Liver (tissue), 8 donors: ENCODE measurements at regions not wholly inside any gene's neighbourhood (a gene's known extent, or its start where the extent isn't known, plus 50 kb on each side); places are given as distances from the start of the nearest gene placed in this dataset.

ENCODE experiments used
- DNase-seq: peaks from one replicate; pipeline ENCODE4 v3.0.0-alpha.2; 2017; ENCODE audit warnings: low spot score
- H3K27ac ChIP-seq, 2 donors: one replicate each; pipeline ENCODE4 v1.7.0; 2013; ENCODE audit warnings: inconsistent platforms in 2 of 2, low read length in 2 of 2, control low read depth in 1 of 2, low read depth in 1 of 2, mild to moderate bottlenecking in 1 of 2
- H3K27me3 ChIP-seq, 4 donors: one replicate each; pipeline versions ENCODE4 v1.6.1 to v1.7.0; 2013; ENCODE audit warnings: low read length in 3 of 4, inconsistent platforms in 1 of 4, mild to moderate bottlenecking in 1 of 4, moderate library complexity in 1 of 4; ENCODE audit not compliant: control insufficient read depth in 4 of 4, insufficient read depth in 4 of 4
- H3K36me3 ChIP-seq, 4 donors: one replicate each; pipeline versions ENCODE4 v1.6.1 to v1.7.0; 2013; ENCODE audit warnings: low read length in 3 of 4, mild to moderate bottlenecking in 3 of 4, low read depth in 1 of 4, moderate library complexity in 1 of 4; ENCODE audit not compliant: control insufficient read depth in 4 of 4, insufficient read depth in 3 of 4
- H3K4me1 ChIP-seq, 4 donors: one replicate each; pipeline versions ENCODE4 v1.6.1 to v1.7.0; 2013; ENCODE audit warnings: low read length in 3 of 4, mild to moderate bottlenecking in 3 of 4, moderate library complexity in 1 of 4; ENCODE audit not compliant: control insufficient read depth in 4 of 4, insufficient read depth in 4 of 4
- H3K4me3 ChIP-seq, 3 donors: one replicate each; pipeline versions ENCODE4 v1.6.1 to v1.7.0; 2013; ENCODE audit warnings: low read length in 3 of 3, control low read depth in 1 of 3, low read depth in 1 of 3, mild to moderate bottlenecking in 1 of 3
- H3K9ac ChIP-seq, 2 donors: one replicate each; pipeline ENCODE4 v1.7.0; 2013; ENCODE audit warnings: low read length in 2 of 2, mild to moderate bottlenecking in 2 of 2, moderate library complexity in 2 of 2, control low read depth in 1 of 2, low read depth in 1 of 2
- H3K9me3 ChIP-seq, 4 donors: one replicate each; pipeline versions ENCODE4 v1.6.1 to v1.7.0; 2013; ENCODE audit warnings: low read length in 3 of 4; ENCODE audit not compliant: control insufficient read depth in 4 of 4
- EGR1 ChIP-seq, 2 donors: IDR thresholded peaks; 2 replicates each; pipeline ENCODE4 v1.6.1; 2016 to 2018; ENCODE audit warnings: antibody characterized with exemption in 2 of 2, low read depth in 2 of 2
- FOXA2 ChIP-seq: IDR thresholded peaks from 2 replicates; pipeline ENCODE4 v1.6.1; 2016; ENCODE audit warnings: antibody characterized with exemption
- GABPA ChIP-seq, 2 donors: IDR thresholded peaks in 1 of 2; conservative IDR thresholded peaks in 1 of 2; 2 replicates each; pipeline ENCODE4 v1.6.1; 2016; ENCODE audit warnings: antibody characterized with exemption in 2 of 2, mild to moderate bottlenecking in 1 of 2, moderate library complexity in 1 of 2
- HNF4A ChIP-seq, 2 donors: conservative IDR thresholded peaks; 2 replicates each; pipeline ENCODE4 v1.6.1; 2016; ENCODE audit warnings: antibody characterized with exemption in 2 of 2, mild to moderate bottlenecking in 2 of 2
- HNF4G ChIP-seq: IDR thresholded peaks from 2 replicates; pipeline ENCODE4 v1.6.1; 2016; ENCODE audit warnings: antibody characterized with exemption
- JUND ChIP-seq, 2 donors: IDR thresholded peaks; 2 replicates each; pipeline ENCODE4 v1.6.1; 2016; ENCODE audit warnings: antibody characterized with exemption in 2 of 2
- NR2F2 ChIP-seq: IDR thresholded peaks from 2 replicates; pipeline ENCODE4 v1.6.1; 2016; ENCODE audit warnings: antibody characterized with exemption
- RAD21 ChIP-seq, 2 donors: IDR thresholded peaks; 2 replicates each; pipeline ENCODE4 v1.6.1; 2016; ENCODE audit warnings: antibody characterized with exemption in 2 of 2, mild to moderate bottlenecking in 2 of 2
- RXRA ChIP-seq, 2 donors: IDR thresholded peaks; 2 replicates each; pipeline ENCODE4 v1.6.1; 2017 to 2018; ENCODE audit warnings: antibody characterized with exemption in 2 of 2, mild to moderate bottlenecking in 1 of 2
- SP1 ChIP-seq: IDR thresholded peaks from 2 replicates; pipeline ENCODE4 v1.6.1; 2018; ENCODE audit warnings: antibody characterized with exemption, mild to moderate bottlenecking
- TAF1 ChIP-seq: conservative IDR thresholded peaks from 2 replicates; pipeline ENCODE4 v1.6.1; 2016; ENCODE audit warnings: antibody characterized with exemption, mild to moderate bottlenecking
- YY1 ChIP-seq: IDR thresholded peaks from 2 replicates; pipeline ENCODE4 v1.6.1; 2016; ENCODE audit warnings: antibody characterized with exemption, mild to moderate bottlenecking
- ZBTB33 ChIP-seq: IDR thresholded peaks from 2 replicates; pipeline ENCODE4 v1.6.1; 2016; ENCODE audit warnings: antibody characterized with exemption
- WGBS: extraction: QIAGEN DNeasy Blood & Tissue Kit; methylation state at CpG from one replicate; pipeline ENCODE4 v1.1.7; 2013; 5-methylcytosine and 5-hydroxymethylcytosine counted together
- TF ChIP-seq, protein P1 (sequence below): IDR thresholded peaks from 2 replicates; pipeline ENCODE4 v1.6.1; 2016; ENCODE audit warnings: antibody characterized with exemption
- TF ChIP-seq, protein P2 (sequence below): IDR thresholded peaks from 2 replicates; pipeline ENCODE4 v1.6.1; 2016; ENCODE audit warnings: antibody characterized with exemption
- TF ChIP-seq, protein P3 (sequence below): IDR thresholded peaks from 2 replicates; pipeline ENCODE4 v1.6.1; 2016; ENCODE audit warnings: antibody characterized with exemption, mild to moderate bottlenecking
- TF ChIP-seq, protein P4 (sequence below): fragments of 150-350 bp; IDR thresholded peaks from 2 replicates; pipeline ENCODE4 v1.5.1; 2017; ENCODE audit warnings: improper control_type of control experiment, low read depth, low read length; ENCODE audit not compliant: missing input control
- donor health status: healthy.
- donor health status: healthy.
- donor health status: healthy.
- donor health status: healthy.
- donor health status: healthy.

DNA sequence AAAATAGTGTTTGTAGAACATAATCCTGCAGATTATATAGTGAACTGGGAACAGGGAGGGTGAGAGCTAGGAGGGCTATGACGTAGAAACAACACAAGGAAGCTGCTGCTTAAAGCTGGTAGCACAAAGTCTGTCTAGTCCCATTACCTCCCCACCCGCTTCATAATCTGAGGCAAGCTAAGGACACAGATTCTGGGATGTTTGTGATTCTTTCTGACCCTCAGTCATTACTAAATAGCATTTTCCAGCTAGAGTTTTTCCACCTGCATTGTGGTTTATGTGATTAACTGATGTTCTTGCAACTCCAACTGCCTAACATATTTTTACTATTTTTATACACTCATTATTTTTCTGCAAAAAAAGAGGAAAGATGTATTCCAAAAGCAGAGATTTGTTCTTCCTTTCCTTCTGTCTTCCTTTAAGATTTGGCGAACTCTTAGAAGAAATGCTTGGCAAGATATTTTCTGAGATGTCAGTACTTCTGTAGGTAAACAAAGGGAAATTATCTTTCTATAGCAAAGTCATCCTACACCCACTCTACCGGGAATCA, 293.2 kb upstream of the FAR2 start:
- WGBS, result 55% methylated on average over 4 of the region's 4 CpGs
- no peak overlapping the region for H3K9ac ChIP-seq
- H3K4me1 ChIP-seq, result no peaks in the 10 kb centered on the region
- DNase-seq, result no peak
- H3K4me3 ChIP-seq, result no peak overlapping the region
- TF ChIP-seq HNF4G (no peak), JUND (IDR thresholded peaks at IDR 0.05) (no peak), GABPA (IDR thresholded peaks at IDR 0.05 in 1 of 2, conservative IDR thresholded peaks at IDR 0.05 in 1 of 2) (no peak), TAF1 (no peak), HNF4A (conservative IDR thresholded peaks at IDR 0.05) (no peak), RXRA (IDR thresholded peaks at IDR 0.05) (no peak), FOXA2 (no peak), SP1 (no peak), RAD21 (IDR thresholded peaks at IDR 0.05) (no peak), ZBTB33 (no peak)
- TF ChIP-seq, protein P1, sequence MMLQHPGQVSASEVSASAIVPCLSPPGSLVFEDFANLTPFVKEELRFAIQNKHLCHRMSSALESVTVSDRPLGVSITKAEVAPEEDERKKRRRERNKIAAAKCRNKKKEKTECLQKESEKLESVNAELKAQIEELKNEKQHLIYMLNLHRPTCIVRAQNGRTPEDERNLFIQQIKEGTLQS, result no peak
- TF ChIP-seq, protein P2, sequence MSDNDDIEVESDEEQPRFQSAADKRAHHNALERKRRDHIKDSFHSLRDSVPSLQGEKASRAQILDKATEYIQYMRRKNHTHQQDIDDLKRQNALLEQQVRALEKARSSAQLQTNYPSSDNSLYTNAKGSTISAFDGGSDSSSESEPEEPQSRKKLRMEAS, result no peak
- TF ChIP-seq, protein P3, sequence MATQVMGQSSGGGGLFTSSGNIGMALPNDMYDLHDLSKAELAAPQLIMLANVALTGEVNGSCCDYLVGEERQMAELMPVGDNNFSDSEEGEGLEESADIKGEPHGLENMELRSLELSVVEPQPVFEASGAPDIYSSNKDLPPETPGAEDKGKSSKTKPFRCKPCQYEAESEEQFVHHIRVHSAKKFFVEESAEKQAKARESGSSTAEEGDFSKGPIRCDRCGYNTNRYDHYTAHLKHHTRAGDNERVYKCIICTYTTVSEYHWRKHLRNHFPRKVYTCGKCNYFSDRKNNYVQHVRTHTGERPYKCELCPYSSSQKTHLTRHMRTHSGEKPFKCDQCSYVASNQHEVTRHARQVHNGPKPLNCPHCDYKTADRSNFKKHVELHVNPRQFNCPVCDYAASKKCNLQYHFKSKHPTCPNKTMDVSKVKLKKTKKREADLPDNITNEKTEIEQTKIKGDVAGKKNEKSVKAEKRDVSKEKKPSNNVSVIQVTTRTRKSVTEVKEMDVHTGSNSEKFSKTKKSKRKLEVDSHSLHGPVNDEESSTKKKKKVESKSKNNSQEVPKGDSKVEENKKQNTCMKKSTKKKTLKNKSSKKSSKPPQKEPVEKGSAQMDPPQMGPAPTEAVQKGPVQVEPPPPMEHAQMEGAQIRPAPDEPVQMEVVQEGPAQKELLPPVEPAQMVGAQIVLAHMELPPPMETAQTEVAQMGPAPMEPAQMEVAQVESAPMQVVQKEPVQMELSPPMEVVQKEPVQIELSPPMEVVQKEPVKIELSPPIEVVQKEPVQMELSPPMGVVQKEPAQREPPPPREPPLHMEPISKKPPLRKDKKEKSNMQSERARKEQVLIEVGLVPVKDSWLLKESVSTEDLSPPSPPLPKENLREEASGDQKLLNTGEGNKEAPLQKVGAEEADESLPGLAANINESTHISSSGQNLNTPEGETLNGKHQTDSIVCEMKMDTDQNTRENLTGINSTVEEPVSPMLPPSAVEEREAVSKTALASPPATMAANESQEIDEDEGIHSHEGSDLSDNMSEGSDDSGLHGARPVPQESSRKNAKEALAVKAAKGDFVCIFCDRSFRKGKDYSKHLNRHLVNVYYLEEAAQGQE, result no peak
- TF ChIP-seq, protein P4, sequence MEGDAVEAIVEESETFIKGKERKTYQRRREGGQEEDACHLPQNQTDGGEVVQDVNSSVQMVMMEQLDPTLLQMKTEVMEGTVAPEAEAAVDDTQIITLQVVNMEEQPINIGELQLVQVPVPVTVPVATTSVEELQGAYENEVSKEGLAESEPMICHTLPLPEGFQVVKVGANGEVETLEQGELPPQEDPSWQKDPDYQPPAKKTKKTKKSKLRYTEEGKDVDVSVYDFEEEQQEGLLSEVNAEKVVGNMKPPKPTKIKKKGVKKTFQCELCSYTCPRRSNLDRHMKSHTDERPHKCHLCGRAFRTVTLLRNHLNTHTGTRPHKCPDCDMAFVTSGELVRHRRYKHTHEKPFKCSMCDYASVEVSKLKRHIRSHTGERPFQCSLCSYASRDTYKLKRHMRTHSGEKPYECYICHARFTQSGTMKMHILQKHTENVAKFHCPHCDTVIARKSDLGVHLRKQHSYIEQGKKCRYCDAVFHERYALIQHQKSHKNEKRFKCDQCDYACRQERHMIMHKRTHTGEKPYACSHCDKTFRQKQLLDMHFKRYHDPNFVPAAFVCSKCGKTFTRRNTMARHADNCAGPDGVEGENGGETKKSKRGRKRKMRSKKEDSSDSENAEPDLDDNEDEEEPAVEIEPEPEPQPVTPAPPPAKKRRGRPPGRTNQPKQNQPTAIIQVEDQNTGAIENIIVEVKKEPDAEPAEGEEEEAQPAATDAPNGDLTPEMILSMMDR, result no peak
- peaks cover 0 to 4% (median 0%) of the 10 kb centered on the region in 4 donors for H3K27me3 ChIP-seq
- no peaks in the 10 kb centered on the region for H3K9me3 ChIP-seq
- no peaks in the 10 kb centered on the region for H3K36me3 ChIP-seq
- no peak overlapping the region for H3K27ac ChIP-seq

DNA sequence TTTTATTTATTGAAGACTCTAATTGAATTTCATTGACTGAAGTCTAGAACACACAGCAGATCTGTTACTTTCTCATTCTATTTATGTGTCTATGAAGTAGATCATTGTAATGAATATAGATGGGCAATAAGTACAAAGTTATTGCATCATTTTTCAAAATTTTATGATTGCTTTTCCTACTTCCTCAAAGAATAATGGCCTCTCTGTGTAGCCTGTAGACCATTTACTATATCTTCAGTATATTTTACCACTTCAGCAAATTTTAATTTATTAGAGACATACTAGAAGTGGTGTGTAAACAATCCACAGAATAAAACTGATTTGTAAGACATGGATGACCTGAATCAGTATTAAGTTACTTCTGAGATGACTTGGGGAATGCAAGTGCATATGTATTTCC, 291.7 kb upstream of the FAR2 start:
- Histone ChIP-seq H3K9ac (no peak overlapping the region), H3K27ac (no peak overlapping the region), H3K4me3 (no peak overlapping the region), H3K27me3 (peaks cover 0 to 4% (median 0%) of the 10 kb centered on the region in 4 donors), H3K9me3 (no peaks in the 10 kb centered on the region), H3K4me1 (no peaks in the 10 kb centered on the region), H3K36me3 (no peaks in the 10 kb centered on the region)
- DNase-seq, result no peak
- TF ChIP-seq SP1 (no peak), ZBTB33 (no peak), NR2F2 (no peak), FOXA2 (no peak), HNF4A (conservative IDR thresholded peaks at IDR 0.05) (no peak), GABPA (IDR thresholded peaks at IDR 0.05 in 1 of 2, conservative IDR thresholded peaks at IDR 0.05 in 1 of 2) (no peak), YY1 (no peak), JUND (IDR thresholded peaks at IDR 0.05) (no peak), HNF4G (no peak), EGR1 (IDR thresholded peaks at IDR 0.05; ENCODE audit: low read depth in 2 of 2) (no peak), RXRA (IDR thresholded peaks at IDR 0.05) (no peak), RAD21 (IDR thresholded peaks at IDR 0.05) (no peak)
- TF ChIP-seq, protein P2, result no peak
- TF ChIP-seq, protein P1, result no peak
- TF ChIP-seq, protein P4, result no peak
